Breast epithelium (tissue), 3 donors: ENCODE measurements at regions not wholly inside any gene's neighbourhood (a gene's known extent, or its start where the extent isn't known, plus 50 kb on each side); places are given as distances from the start of the nearest gene placed in this dataset.

Experiments
- CTCF ChIP-seq, 3 donors: fragments of 450-650 bp; IDR thresholded peaks; one replicate each; pipeline ENCODE4 v1.5.1; 2016 to 2017; ENCODE audit warnings: antibody characterized with exemption in 3 of 3, mild to moderate bottlenecking in 3 of 3, moderate library complexity in 3 of 3
- POLR2A ChIP-seq: fragments of 450-650 bp; IDR thresholded peaks from one replicate; pipeline ENCODE4 v1.6.1; 2016; ENCODE audit warnings: antibody characterized with exemption, mild to moderate bottlenecking, moderate library complexity
- POLR2AphosphoS5 ChIP-seq, 3 donors: sonication (generic); formaldehyde crosslinking; IDR thresholded peaks; one replicate each; pipeline ENCODE4 v1.6.1; 2017; ENCODE audit warnings: antibody characterized with exemption in 3 of 3

DNA sequence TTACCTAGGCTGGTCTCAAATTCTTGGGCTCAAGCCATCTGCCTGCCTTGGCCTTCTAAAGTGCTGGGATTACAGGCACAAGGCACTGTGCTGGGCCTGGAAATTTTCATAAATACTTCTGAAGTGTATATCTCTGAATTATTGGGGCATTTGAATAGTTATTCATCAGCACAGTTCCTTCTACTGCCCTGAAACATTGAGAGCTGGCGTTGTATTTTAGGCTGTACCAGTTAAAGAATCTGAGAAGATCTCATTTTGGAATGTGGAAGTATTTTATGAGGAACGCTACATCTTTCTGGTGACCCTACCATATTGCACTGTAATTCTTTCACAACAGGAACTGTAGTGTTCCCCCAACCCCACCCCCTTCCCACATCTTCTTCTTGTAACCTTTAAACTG, 349.0 kb upstream of the RGS6 start:
- TF ChIP-seq CTCF (IDR thresholded peaks at IDR 0.05) (no peak), POLR2A (no peak), POLR2AphosphoS5 (IDR thresholded peaks at IDR 0.05) (no peak)
